ENCODE measurements at regions not wholly inside any gene's neighbourhood (a gene's known extent, or its start where the extent isn't known, plus 50 kb on each side); places are given as distances from the start of the nearest gene placed in this dataset.

DNA sequence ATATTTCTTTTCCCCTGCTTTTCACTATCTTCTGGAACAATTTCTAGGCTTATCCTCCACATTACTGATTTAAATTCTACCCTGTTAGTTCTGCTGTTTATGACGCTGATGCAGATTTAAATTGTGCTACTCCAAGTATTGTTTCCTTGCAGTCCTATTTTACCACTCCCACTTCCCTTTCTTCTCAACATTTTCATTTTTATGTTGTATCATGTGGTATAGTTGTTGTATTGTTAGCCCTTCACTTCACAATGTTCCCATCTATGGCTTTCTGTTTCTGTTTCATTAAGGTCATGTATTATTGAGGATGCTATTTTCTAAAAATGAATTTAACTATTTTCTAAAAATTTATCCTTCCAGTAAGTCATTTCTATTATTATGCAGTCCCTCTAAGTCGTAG lies 254.4 kb downstream of the NDUFS4 start:
- no peak overlapping the region for H3K27ac ChIP-seq (replicated peaks in 1 of 4)
- H3K4me1 ChIP-seq = no peaks in the 10 kb centered on the region
- no peak overlapping the region for H3K4me3 ChIP-seq
- H3K27me3 ChIP-seq = no peaks in the 10 kb centered on the region
- no peaks in the 10 kb centered on the region for H3K9me3 ChIP-seq
- TF ChIP-seq POLR2A (IDR thresholded peaks at IDR 0.05; ENCODE audit: low read depth) (no peak), POLR2AphosphoS5 (IDR thresholded peaks at IDR 0.05) (no peak), EP300 (IDR thresholded peaks at IDR 0.05) (no peak)
- TF ChIP-seq, protein P1, sequence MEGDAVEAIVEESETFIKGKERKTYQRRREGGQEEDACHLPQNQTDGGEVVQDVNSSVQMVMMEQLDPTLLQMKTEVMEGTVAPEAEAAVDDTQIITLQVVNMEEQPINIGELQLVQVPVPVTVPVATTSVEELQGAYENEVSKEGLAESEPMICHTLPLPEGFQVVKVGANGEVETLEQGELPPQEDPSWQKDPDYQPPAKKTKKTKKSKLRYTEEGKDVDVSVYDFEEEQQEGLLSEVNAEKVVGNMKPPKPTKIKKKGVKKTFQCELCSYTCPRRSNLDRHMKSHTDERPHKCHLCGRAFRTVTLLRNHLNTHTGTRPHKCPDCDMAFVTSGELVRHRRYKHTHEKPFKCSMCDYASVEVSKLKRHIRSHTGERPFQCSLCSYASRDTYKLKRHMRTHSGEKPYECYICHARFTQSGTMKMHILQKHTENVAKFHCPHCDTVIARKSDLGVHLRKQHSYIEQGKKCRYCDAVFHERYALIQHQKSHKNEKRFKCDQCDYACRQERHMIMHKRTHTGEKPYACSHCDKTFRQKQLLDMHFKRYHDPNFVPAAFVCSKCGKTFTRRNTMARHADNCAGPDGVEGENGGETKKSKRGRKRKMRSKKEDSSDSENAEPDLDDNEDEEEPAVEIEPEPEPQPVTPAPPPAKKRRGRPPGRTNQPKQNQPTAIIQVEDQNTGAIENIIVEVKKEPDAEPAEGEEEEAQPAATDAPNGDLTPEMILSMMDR (IDR thresholded peaks at IDR 0.05) = no peak
- DNase-seq (ENCODE audit: extremely low spot score) = no peak
- no peaks in the 10 kb centered on the region for H3K36me3 ChIP-seq
- intact Hi-C loops (cut with DNase I) = no loop called here
- 76% methylated on average over 2 of the region's 2 CpGs for WGBS

- 77% methylated on average over 2 of the region's 2 CpGs for WGBS
- intact Hi-C loops (cut with DNase I) = no loop called here
- no peaks in the 10 kb centered on the region for H3K27me3 ChIP-seq
- no peaks in the 10 kb centered on the region for H3K9me3 ChIP-seq
- no peak for TF ChIP-seq POLR2A (IDR thresholded peaks at IDR 0.05; ENCODE audit: low read depth)
- TF ChIP-seq EP300 (IDR thresholded peaks at IDR 0.05) = no peak
- TF ChIP-seq, protein P1 (IDR thresholded peaks at IDR 0.05) = no peak
- TF ChIP-seq POLR2AphosphoS5 (IDR thresholded peaks at IDR 0.05) = no peak
- H3K27ac ChIP-seq (replicated peaks in 1 of 4) = no peak overlapping the region
- DNase-seq (ENCODE audit: extremely low spot score) = no peak
- H3K4me1 ChIP-seq = no peaks in the 10 kb centered on the region
- H3K4me3 ChIP-seq = no peak overlapping the region
- H3K36me3 ChIP-seq = no peaks in the 10 kb centered on the region
Observed at GRCh38 chr5:53815471-53815870, 255.0 kb downstream of the NDUFS4 start.

DNA sequence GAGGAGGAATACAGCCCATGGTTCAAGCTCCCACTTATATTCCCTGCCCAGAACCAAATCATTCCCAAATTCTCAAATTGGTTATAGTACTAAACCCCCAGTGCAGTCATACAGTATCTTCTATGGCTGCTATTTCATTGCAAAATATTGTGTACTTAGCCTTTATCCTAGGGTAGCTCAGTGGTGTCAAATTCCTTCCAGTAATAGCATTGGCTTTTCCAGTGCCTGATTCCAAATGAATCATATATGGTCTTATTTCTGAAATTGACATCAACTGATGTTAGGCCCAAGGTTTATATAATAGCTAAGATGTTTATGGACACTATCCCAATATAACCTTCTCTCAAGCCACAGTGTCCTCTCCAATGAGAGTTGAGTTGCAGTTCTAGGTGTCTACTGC lies 256.7 kb downstream of the NDUFS4 start:
- no peaks in the 10 kb centered on the region for H3K36me3 ChIP-seq
- intact Hi-C loops (cut with DNase I) = no loop called here
- H3K27me3 ChIP-seq = no peaks in the 10 kb centered on the region
- no peak overlapping the region for H3K4me3 ChIP-seq
- H3K4me1 ChIP-seq = no peaks in the 10 kb centered on the region
- no peak for DNase-seq (ENCODE audit: extremely low spot score)
- no peak for TF ChIP-seq POLR2A (IDR thresholded peaks at IDR 0.05; ENCODE audit: low read depth)
- TF ChIP-seq POLR2AphosphoS5 (IDR thresholded peaks at IDR 0.05) = no peak
- TF ChIP-seq, protein P1 (IDR thresholded peaks at IDR 0.05) = no peak
- TF ChIP-seq EP300 (IDR thresholded peaks at IDR 0.05) = no peak
- H3K9me3 ChIP-seq = no peaks in the 10 kb centered on the region
- H3K27ac ChIP-seq (replicated peaks in 1 of 4) = no peak overlapping the region

DNA sequence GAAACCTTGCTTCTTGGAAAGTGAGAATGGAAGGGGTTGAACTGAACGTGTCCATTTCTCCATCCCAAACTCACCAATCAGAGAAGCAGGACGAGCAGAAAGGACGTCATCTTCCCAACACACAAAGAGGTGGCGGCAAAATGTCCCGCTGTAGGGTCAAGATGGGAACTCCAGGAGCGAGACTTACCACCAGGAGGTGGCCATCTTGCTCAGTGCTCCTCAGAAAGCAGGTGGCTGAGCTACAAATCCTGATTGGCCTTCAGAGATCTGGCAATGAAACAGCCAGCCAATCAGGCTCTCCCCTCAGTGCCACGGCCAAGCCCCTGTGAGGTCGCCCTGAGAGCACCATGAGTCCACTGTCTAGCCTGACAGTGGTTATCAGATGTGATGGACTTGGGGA lies 259.0 kb downstream of the NDUFS4 start:
- DNase-seq (ENCODE audit: extremely low spot score) = no peak
- intact Hi-C loops (cut with DNase I) = no loop called here
- Histone ChIP-seq H3K9me3 (no peaks in the 10 kb centered on the region), H3K36me3 (no peaks in the 10 kb centered on the region), H3K27me3 (no peaks in the 10 kb centered on the region), H3K4me1 (no peaks in the 10 kb centered on the region), H3K4me3 (no peak overlapping the region), H3K27ac (replicated peaks in 1 of 4) (no peak overlapping the region)
- 89% methylated on average over 3 of the region's 8 CpGs for WGBS
- TF ChIP-seq, protein P1 (IDR thresholded peaks at IDR 0.05) = no peak
- TF ChIP-seq POLR2A (IDR thresholded peaks at IDR 0.05; ENCODE audit: low read depth) (no peak), POLR2AphosphoS5 (IDR thresholded peaks at IDR 0.05) (no peak)

- intact Hi-C loops (cut with DNase I) = no loop called here
Observed at GRCh38 chr5:53820119-53820801, 259.8 kb downstream of the NDUFS4 start.

More at GRCh38 chr5:53820119-53820801, 259.8 kb downstream of the NDUFS4 start:
- DNase-seq (ENCODE audit: extremely low spot score) = no peak
- TF ChIP-seq, protein P1 (IDR thresholded peaks at IDR 0.05) = no peak
- TF ChIP-seq POLR2A (IDR thresholded peaks at IDR 0.05; ENCODE audit: low read depth) (no peak), POLR2AphosphoS5 (IDR thresholded peaks at IDR 0.05) (no peak), EP300 (IDR thresholded peaks at IDR 0.05) (no peak)
- Histone ChIP-seq H3K9me3 (no peaks in the 10 kb centered on the region), H3K4me3 (no peak overlapping the region), H3K36me3 (no peaks in the 10 kb centered on the region), H3K27me3 (no peaks in the 10 kb centered on the region), H3K4me1 (no peaks in the 10 kb centered on the region), H3K27ac (replicated peaks in 1 of 4) (no peak overlapping the region)
- 93% methylated on average over 2 of the region's 2 CpGs for WGBS

All from esophagus muscularis mucosa (tissue), 4 donors.